GM12872 (cell line): ENCODE measurements at regions not wholly inside any gene's neighbourhood (a gene's known extent, or its start where the extent isn't known, plus 50 kb on each side); places are given as distances from the start of the nearest gene placed in this dataset.

Experiments used
- TF ChIP-seq, protein P1 (sequence below): IDR thresholded peaks from 3 replicates; pipeline ENCODE4 v1.5.1; 2011; ENCODE audit warnings: low read depth, mild to moderate bottlenecking, low read length, moderate library complexity; ENCODE audit not compliant: insufficient read depth

DNA sequence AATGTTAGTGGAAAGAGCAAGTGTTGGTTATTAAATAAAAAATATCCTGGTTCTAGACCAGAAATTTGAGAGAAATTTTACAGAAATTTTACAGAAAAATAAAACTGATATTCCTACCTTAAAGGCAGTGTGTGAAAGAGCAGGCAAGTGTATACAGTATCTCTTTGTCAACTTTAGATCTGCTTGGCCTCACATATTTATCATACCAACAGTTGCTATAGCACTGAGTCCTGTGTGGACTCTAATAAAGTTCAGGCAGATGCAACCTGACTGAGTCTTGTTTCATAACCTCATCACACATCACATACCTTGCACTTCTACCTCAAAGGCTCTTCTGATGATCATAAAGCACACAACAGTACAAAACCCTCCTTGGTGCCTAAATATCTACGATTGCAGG, 552.4 kb upstream of the PCDH15 start:
- TF ChIP-seq, protein P1, sequence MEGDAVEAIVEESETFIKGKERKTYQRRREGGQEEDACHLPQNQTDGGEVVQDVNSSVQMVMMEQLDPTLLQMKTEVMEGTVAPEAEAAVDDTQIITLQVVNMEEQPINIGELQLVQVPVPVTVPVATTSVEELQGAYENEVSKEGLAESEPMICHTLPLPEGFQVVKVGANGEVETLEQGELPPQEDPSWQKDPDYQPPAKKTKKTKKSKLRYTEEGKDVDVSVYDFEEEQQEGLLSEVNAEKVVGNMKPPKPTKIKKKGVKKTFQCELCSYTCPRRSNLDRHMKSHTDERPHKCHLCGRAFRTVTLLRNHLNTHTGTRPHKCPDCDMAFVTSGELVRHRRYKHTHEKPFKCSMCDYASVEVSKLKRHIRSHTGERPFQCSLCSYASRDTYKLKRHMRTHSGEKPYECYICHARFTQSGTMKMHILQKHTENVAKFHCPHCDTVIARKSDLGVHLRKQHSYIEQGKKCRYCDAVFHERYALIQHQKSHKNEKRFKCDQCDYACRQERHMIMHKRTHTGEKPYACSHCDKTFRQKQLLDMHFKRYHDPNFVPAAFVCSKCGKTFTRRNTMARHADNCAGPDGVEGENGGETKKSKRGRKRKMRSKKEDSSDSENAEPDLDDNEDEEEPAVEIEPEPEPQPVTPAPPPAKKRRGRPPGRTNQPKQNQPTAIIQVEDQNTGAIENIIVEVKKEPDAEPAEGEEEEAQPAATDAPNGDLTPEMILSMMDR: no peak

- TF ChIP-seq, protein P1: no peak
These were observed 550.4 kb upstream of the PCDH15 start for GRCh38 chr10:55351431-55351830.

DNA sequence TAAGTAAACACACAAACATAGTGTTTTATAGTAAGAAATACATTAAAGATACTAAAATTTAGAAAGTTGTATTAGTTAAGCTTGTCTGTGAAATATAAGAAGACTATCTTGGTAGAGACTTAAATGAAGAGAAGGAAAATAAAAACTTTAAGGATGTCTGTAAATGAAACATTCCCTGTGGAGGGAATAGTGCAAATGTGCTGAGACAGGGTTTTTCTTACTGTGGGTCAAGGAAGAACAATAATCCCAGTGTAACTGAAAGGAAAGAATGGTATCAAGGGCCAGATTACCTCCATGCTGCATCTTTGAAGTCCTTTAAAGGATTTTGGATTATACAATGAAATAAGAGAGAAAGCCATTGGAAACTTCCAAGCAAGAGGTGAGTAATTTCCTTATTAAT, 547.5 kb upstream of the PCDH15 start:
- TF ChIP-seq, protein P1: no peak

- TF ChIP-seq, protein P1: no peak
These were observed 529.5 kb upstream of the PCDH15 start for GRCh38 chr10:55330486-55330885.

DNA sequence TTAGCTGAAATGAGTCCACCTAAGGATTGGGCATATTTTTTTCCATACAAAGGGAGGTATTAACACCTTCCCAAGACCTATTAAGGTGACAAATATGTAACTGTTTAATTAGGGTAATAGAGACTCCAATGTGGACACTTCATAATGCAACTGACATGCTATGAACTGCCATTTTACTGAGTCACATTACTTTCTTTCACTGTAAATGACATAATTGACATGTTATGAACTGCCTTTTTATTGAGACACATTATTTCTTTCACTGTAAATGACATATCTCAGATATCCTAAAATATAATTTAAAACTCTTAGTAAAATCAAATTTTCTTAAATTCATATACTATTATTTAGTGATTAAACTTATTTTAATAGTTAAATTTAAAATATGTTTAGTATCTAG, 528.8 kb upstream of the PCDH15 start:
- TF ChIP-seq, protein P1: no peak

- TF ChIP-seq, protein P1: no peak
These were observed 519.2 kb upstream of the PCDH15 start for GRCh38 chr10:55320187-55320700.

- TF ChIP-seq, protein P1: no peak
These were observed 511.0 kb upstream of the PCDH15 start for GRCh38 chr10:55311848-55312635.
